Heart right ventricle (tissue), 16 donors: ENCODE measurements at regions not wholly inside any gene's neighbourhood (a gene's known extent, or its start where the extent isn't known, plus 50 kb on each side); places are given as distances from the start of the nearest gene placed in this dataset.

Experiments used
- ATAC-seq, 8 donors: fragments of 200-7000 bp; cut with Tn5 transposase; one replicate each; pipeline ENCODE4 v1.9.1; 2020; ENCODE audit warnings: mild to moderate bottlenecking in 8 of 8, moderate library complexity in 8 of 8, moderate number of reproducible peaks in 1 of 8
- DNase-seq, 2 donors: peaks; one replicate each; pipeline ENCODE4 v3.0.0-alpha.2; 2020
- H3K27ac ChIP-seq, 10 donors: fragments of 200-600 bp; sonication (generic) in 2 of 10; one replicate each; pipeline versions ENCODE4 v1.5.0 to v1.8.0; 2020 to 2022; ENCODE audit warnings: mild to moderate bottlenecking in 3 of 10
- H3K27me3 ChIP-seq, 7 donors: fragments of 200-600 bp; one replicate each; pipeline ENCODE4 v1.8.0; 2021 to 2022; ENCODE audit warnings: mild to moderate bottlenecking in 2 of 7
- H3K36me3 ChIP-seq, 9 donors: fragments of 200-600 bp; sonication (generic) in 1 of 9; one replicate each; pipeline versions ENCODE4 v1.5.0 to v1.8.0; 2020 to 2022; ENCODE audit warnings: mild to moderate bottlenecking in 2 of 9
- H3K4me1 ChIP-seq, 9 donors: fragments of 200-600 bp; sonication (generic) in 1 of 9; one replicate each; pipeline versions ENCODE4 v1.5.0 to v1.8.0; 2020 to 2022; ENCODE audit warnings: mild to moderate bottlenecking in 4 of 9
- H3K4me3 ChIP-seq, 10 donors: fragments of 200-600 bp; sonication (generic) in 2 of 10; one replicate each; pipeline versions ENCODE4 v1.5.0 to v1.8.0; 2020 to 2022; ENCODE audit warnings: mild to moderate bottlenecking in 7 of 10, moderate library complexity in 2 of 10
- H3K9me3 ChIP-seq, 11 donors: fragments of 200-600 bp in 10 of 11; sonication (generic) in 2 of 11; one replicate each; pipeline versions ENCODE4 v1.5.0 to v1.8.0; 2013 to 2022; ENCODE audit warnings: mild to moderate bottlenecking in 2 of 11, control low read depth in 1 of 11, moderate library complexity in 1 of 11
- CTCF ChIP-seq, 9 donors: fragments of 200-600 bp; sonication (generic) in 2 of 9; IDR thresholded peaks; one replicate each; pipeline versions ENCODE4 v1.5.0 to v1.8.0; 2021 to 2022; ENCODE audit warnings: antibody characterized with exemption in 9 of 9, mild to moderate bottlenecking in 5 of 9, moderate library complexity in 1 of 9
- WGBS, 2 donors: extraction: QIAGEN DNeasy Blood & Tissue Kit; methylation state at CpG; one replicate each; pipeline ENCODE4 v1.1.7; 2013; ENCODE audit warnings: inconsistent platforms in 1 of 2; 5-methylcytosine and 5-hydroxymethylcytosine counted together
- intact Hi-C, 10 donors: fragments of 100-400 bp; cut with DNase I; formaldehyde crosslinking; loops; one replicate each; pipeline versions ENCODE4 v1.11.1 to v1.14.2; 2022
- donor health status: Arrhythmogenic right ventricular cardiomyopathy.
- donor health status: ischemic (EF 13 %, LVEDD 7.1; RV severe dilation, severe dysfunction).
- donor health status: healthy with polysubstance abuse.
- donor health status: DM: no; HTN: yes; CAD: no.
- donor health status: DM: no; HTN: no; CAD: no.
- donor health status: ischemic (EF 25% LVEDD 6.9; RV normal size, moderate dysfunction).
- donor health status: ischemic (EF 25% LVEDD 5.7; RV mildly dilated, moderate dysfunction).
- donor health status: healthy.
- donor health status: DM: yes; HTN: yes; CAD: no.
- donor health status: Ischemic cardiomyopathy.
- donor health status: ischemic (EF 35%, LVEDD 5.7; RV mildly dilated, moderate dysfunction).
- donor health status: nonischemic (EF 11% LVEDD 7.7; RV severe dilation, severe dysfunction).
- donor health status: DM: yes; HTN: yes; CAD: no.
- donor health status: PGD.
- donor health status: ischemic (EF 29% LVEDD 5.4; RV normal size, mild dysfunction).
- donor health status: nonischemic (EF 23%, LVEDD 6.1; RV moderate dilation, normal function).

GRCh38 chrX:8413279-8413678 is 51.4 kb upstream of the VCX3B start:
- Histone ChIP-seq H3K9me3 (peaks cover 0 to 3% (median 0%) of the 10 kb centered on the region in 11 donors), H3K4me3 (no peak overlapping the region), H3K27ac (no peak overlapping the region), H3K36me3 (no peaks in the 10 kb centered on the region), H3K27me3 (no peaks in the 10 kb centered on the region), H3K4me1 (no peaks in the 10 kb centered on the region)
- ATAC-seq: no peak
- 67 to 78% methylated on average over 2 of the region's 2 CpGs for WGBS, 2 donors
- DNase-seq: no peak
- intact Hi-C loops: no loop called here
- no peak for TF ChIP-seq CTCF (IDR thresholded peaks at IDR 0.05)
